ENCODE measurements at regions not wholly inside any gene's neighbourhood (a gene's known extent, or its start where the extent isn't known, plus 50 kb on each side); places are given as distances from the start of the nearest gene placed in this dataset.

DNA sequence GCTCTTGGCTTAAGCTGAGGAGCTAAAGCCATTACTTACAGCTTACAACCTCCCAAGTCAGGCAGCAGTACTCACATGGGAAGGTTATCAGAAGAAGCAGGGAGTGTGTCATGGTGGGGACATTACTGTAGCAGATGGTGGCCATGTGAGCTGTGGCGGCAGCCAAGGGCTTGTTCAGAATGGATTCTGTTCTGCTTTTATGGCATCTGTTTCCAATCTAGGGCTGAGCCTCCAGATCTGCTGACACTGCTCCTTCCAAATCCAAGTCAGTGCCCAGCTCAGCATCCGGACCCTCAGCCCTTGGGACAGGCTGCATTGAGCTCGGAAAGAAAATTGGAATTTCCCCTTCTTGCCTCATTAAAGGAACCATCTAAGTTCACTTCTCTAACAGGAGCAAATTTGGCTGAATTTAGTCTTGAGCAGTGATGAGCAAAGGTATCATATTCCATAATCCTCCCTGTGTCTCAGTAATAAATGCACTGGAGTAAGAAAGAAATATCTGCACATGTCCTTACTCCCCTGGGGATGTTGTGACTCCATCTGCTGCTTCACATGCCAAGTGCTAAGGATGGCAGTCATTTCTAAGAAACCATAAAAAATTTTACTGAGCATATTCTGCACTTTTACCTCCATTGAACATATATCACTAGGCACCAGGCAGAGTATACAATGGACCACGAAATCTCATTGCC, 73.9 kb downstream of the KCTD12 start:
- H3K4me1 ChIP-seq (ENCODE audit: control insufficient read depth, insufficient read depth, low read length), result no peaks in the 10 kb centered on the region
- H3K9me3 ChIP-seq (ENCODE audit: control insufficient read depth, insufficient read depth, low read depth, low read length), result no peaks in the 10 kb centered on the region
- ChIA-PET POLR2A (no interaction called here), CTCF (no interaction called here)
- TF ChIP-seq, protein P1, sequence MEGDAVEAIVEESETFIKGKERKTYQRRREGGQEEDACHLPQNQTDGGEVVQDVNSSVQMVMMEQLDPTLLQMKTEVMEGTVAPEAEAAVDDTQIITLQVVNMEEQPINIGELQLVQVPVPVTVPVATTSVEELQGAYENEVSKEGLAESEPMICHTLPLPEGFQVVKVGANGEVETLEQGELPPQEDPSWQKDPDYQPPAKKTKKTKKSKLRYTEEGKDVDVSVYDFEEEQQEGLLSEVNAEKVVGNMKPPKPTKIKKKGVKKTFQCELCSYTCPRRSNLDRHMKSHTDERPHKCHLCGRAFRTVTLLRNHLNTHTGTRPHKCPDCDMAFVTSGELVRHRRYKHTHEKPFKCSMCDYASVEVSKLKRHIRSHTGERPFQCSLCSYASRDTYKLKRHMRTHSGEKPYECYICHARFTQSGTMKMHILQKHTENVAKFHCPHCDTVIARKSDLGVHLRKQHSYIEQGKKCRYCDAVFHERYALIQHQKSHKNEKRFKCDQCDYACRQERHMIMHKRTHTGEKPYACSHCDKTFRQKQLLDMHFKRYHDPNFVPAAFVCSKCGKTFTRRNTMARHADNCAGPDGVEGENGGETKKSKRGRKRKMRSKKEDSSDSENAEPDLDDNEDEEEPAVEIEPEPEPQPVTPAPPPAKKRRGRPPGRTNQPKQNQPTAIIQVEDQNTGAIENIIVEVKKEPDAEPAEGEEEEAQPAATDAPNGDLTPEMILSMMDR (IDR thresholded peaks at IDR 0.05), result no peak
- TF ChIP-seq SIN3A (IDR thresholded peaks at IDR 0.05; ENCODE audit: borderline replicate concordance, insufficient read depth, low read depth, low read length), result no peak
- no peak for TF ChIP-seq POLR2AphosphoS5 (IDR thresholded peaks at IDR 0.05; ENCODE audit: low read depth, low read length)
- no peak for TF ChIP-seq TCF7L2 (IDR thresholded peaks at IDR 0.05; ENCODE audit: low read depth, low read length)
- TF ChIP-seq, protein P2, sequence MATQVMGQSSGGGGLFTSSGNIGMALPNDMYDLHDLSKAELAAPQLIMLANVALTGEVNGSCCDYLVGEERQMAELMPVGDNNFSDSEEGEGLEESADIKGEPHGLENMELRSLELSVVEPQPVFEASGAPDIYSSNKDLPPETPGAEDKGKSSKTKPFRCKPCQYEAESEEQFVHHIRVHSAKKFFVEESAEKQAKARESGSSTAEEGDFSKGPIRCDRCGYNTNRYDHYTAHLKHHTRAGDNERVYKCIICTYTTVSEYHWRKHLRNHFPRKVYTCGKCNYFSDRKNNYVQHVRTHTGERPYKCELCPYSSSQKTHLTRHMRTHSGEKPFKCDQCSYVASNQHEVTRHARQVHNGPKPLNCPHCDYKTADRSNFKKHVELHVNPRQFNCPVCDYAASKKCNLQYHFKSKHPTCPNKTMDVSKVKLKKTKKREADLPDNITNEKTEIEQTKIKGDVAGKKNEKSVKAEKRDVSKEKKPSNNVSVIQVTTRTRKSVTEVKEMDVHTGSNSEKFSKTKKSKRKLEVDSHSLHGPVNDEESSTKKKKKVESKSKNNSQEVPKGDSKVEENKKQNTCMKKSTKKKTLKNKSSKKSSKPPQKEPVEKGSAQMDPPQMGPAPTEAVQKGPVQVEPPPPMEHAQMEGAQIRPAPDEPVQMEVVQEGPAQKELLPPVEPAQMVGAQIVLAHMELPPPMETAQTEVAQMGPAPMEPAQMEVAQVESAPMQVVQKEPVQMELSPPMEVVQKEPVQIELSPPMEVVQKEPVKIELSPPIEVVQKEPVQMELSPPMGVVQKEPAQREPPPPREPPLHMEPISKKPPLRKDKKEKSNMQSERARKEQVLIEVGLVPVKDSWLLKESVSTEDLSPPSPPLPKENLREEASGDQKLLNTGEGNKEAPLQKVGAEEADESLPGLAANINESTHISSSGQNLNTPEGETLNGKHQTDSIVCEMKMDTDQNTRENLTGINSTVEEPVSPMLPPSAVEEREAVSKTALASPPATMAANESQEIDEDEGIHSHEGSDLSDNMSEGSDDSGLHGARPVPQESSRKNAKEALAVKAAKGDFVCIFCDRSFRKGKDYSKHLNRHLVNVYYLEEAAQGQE (IDR thresholded peaks at IDR 0.05; ENCODE audit: insufficient read depth in 1 of 2, low read depth in 2 of 2, low read length in 1 of 2), result no peak
- H3K27ac ChIP-seq (ENCODE audit: low read length), result no peak overlapping the region
- DNase-seq (ENCODE audit: low read depth, low spot score) (no peak), ATAC-seq (no peak)
- intact Hi-C loops (cut with micrococcal nuclease; ENCODE audit: unreplicated experiment), result no loop called here
- H3K4me3 ChIP-seq (ENCODE audit: low read depth in 2 of 2, low read length in 2 of 2), result no peak overlapping the region
- in situ Hi-C loops (cut with HindIII; ENCODE audit: low pct_unique_long_range_greater_than_20kb, low sequenced_read_pairs), result no loop called here
- BruUV-seq (replicated peaks), result no TSS peak
- H3K36me3 ChIP-seq (ENCODE audit: control insufficient read depth, insufficient read depth, low read length), result no peaks in the 10 kb centered on the region
- no peaks in the 10 kb centered on the region for H3K27me3 ChIP-seq (ENCODE audit: control insufficient read depth, insufficient read depth, low read length)

GRCh38 chr13:76809389-76809788, 76.8 kb downstream of the KCTD12 start:
- Histone ChIP-seq H3K27ac (ENCODE audit: low read length) (no peak overlapping the region), H3K4me1 (ENCODE audit: control insufficient read depth, insufficient read depth, low read length) (no peaks in the 10 kb centered on the region), H3K4me3 (ENCODE audit: low read depth in 2 of 2, low read length in 2 of 2) (no peak overlapping the region), H3K27me3 (ENCODE audit: control insufficient read depth, insufficient read depth, low read length) (no peaks in the 10 kb centered on the region), H3K9me3 (ENCODE audit: control insufficient read depth, insufficient read depth, low read depth, low read length) (no peaks in the 10 kb centered on the region), H3K36me3 (ENCODE audit: control insufficient read depth, insufficient read depth, low read length) (no peaks in the 10 kb centered on the region)
- TF ChIP-seq SIN3A (IDR thresholded peaks at IDR 0.05; ENCODE audit: borderline replicate concordance, insufficient read depth, low read depth, low read length), result no peak
- no peak for TF ChIP-seq TCF7L2 (IDR thresholded peaks at IDR 0.05; ENCODE audit: low read depth, low read length)
- ATAC-seq, result no peak
- in situ Hi-C loops (cut with HindIII; ENCODE audit: low pct_unique_long_range_greater_than_20kb, low sequenced_read_pairs), result no loop called here
- POLR2A ChIA-PET, result no interaction called here
- DNase-seq (ENCODE audit: low read depth, low spot score), result no peak
- BruUV-seq (replicated peaks), result no TSS peak
- CTCF ChIA-PET, result no interaction called here
- intact Hi-C loops (cut with micrococcal nuclease; ENCODE audit: unreplicated experiment), result no loop called here

DNA sequence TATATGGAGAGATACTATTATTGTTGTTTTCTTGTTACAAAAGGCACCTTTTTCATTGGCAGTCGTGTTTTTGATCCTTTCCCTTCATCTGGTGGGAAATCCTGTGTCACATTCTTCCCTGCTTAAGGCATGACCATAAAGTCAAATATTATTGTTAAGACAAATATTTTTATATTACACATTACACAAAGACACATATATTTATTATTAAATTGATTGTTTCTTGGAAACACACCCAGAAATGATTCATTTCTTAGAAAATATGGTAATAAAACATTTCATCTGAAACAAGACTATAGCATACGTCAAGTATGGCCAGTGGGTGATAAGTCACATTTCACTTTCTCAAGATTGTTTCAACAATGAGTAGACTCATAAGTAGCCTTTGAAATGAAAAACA, 77.3 kb downstream of the KCTD12 start:
- Histone ChIP-seq H3K27me3 (ENCODE audit: control insufficient read depth, insufficient read depth, low read length) (no peaks in the 10 kb centered on the region), H3K36me3 (ENCODE audit: control insufficient read depth, insufficient read depth, low read length) (no peaks in the 10 kb centered on the region), H3K4me1 (ENCODE audit: control insufficient read depth, insufficient read depth, low read length) (no peaks in the 10 kb centered on the region), H3K4me3 (ENCODE audit: low read depth in 2 of 2, low read length in 2 of 2) (no peak overlapping the region), H3K9me3 (ENCODE audit: control insufficient read depth, insufficient read depth, low read depth, low read length) (no peaks in the 10 kb centered on the region), H3K27ac (ENCODE audit: low read length) (no peak overlapping the region)
- TF ChIP-seq SIN3A (IDR thresholded peaks at IDR 0.05; ENCODE audit: borderline replicate concordance, insufficient read depth, low read depth, low read length) (no peak), POLR2AphosphoS5 (IDR thresholded peaks at IDR 0.05; ENCODE audit: low read depth, low read length) (no peak), TCF7L2 (IDR thresholded peaks at IDR 0.05; ENCODE audit: low read depth, low read length) (no peak)
- TF ChIP-seq, protein P1 (IDR thresholded peaks at IDR 0.05), result no peak
- TF ChIP-seq, protein P2 (IDR thresholded peaks at IDR 0.05; ENCODE audit: insufficient read depth in 1 of 2, low read depth in 2 of 2, low read length in 1 of 2), result no peak
- intact Hi-C loops (cut with micrococcal nuclease; ENCODE audit: unreplicated experiment) (no loop called here), in situ Hi-C loops (cut with HindIII; ENCODE audit: low pct_unique_long_range_greater_than_20kb, low sequenced_read_pairs) (no loop called here)
- DNase-seq (ENCODE audit: low read depth, low spot score), result no peak
- CTCF ChIA-PET, result no interaction called here
- POLR2A ChIA-PET, result no interaction called here
- BruUV-seq (replicated peaks), result no TSS peak
- no peak for ATAC-seq

Measured in Panc1 (cell line).